ENCODE measurements at regions not wholly inside any gene's neighbourhood (a gene's known extent, or its start where the extent isn't known, plus 50 kb on each side); places are given as distances from the start of the nearest gene placed in this dataset.

- Histone ChIP-seq H3K36me3 (ENCODE audit: insufficient read depth, low read length) (no peaks in the 10 kb centered on the region), H3K4me3 (ENCODE audit: low read depth, low read length, poor library complexity, severe bottlenecking) (no peak overlapping the region), H3K4me1 (ENCODE audit: insufficient read depth, low read length, poor library complexity, severe bottlenecking) (no peaks in the 10 kb centered on the region), H3K4me2 (ENCODE audit: low read length) (no peak overlapping the region), H3K9me3 (ENCODE audit: low read length) (no peaks in the 10 kb centered on the region; the same call in 1 of the 2 replicates), H4K20me1 (ENCODE audit: insufficient read depth, low read length) (no peaks in the 10 kb centered on the region), H2AFZ (ENCODE audit: low read length) (no peak overlapping the region), H3K9me2 (ENCODE audit: insufficient read depth, low read length) (no peaks in the 10 kb centered on the region), H3K27ac (ENCODE audit: low read depth, low read length, poor library complexity, severe bottlenecking) (no peak overlapping the region), H3K79me2 (ENCODE audit: insufficient read depth, low read depth, low read length) (no peaks in the 10 kb centered on the region)
- CTCF ChIA-PET (ENCODE audit: unreplicated experiment): interaction anchor here (1.1 kb wide), 1 partner anchor 23 kb away, joined by 4 read pairs; no protein-coding TSS in a partner anchor
- no TSS peak for BruUV-seq (replicated peaks)
- intact Hi-C loops (cut with micrococcal nuclease; ENCODE audit: unreplicated experiment): loop anchor here (1.0 kb wide), 1 partner anchor 411 kb away; no protein-coding TSS in a partner anchor
- POLR2A ChIA-PET: interaction anchor here (0.6 to 0.9 kb wide), 3 partner anchors 7 to 435 kb away, joined by 3 to 5 read pairs (median 3); no protein-coding TSS in a partner anchor
- peak; percentile 55 for DNase-seq (ENCODE audit: low spot score)
- TF ChIP-seq CTCF (conservative IDR thresholded peaks at IDR 0.05; ENCODE audit: low read length) (peak; percentile 90), EZH2phosphoT487 (IDR thresholded peaks at IDR 0.05; ENCODE audit: borderline replicate concordance, low read depth, low read length) (no peak)
Observed at GRCh38 chr12:97960741-97961608, 498.4 kb downstream of the RMST start.

GRCh38 chr12:97967831-97968230 lies 505.2 kb downstream of the RMST start:
- Histone ChIP-seq H3K4me3 (ENCODE audit: low read depth, low read length, poor library complexity, severe bottlenecking) (no peak overlapping the region), H3K27ac (ENCODE audit: low read depth, low read length, poor library complexity, severe bottlenecking) (no peak overlapping the region), H2AFZ (ENCODE audit: low read length) (no peak overlapping the region), H3K36me3 (ENCODE audit: insufficient read depth, low read length) (no peaks in the 10 kb centered on the region), H3K4me1 (ENCODE audit: insufficient read depth, low read length, poor library complexity, severe bottlenecking) (no peaks in the 10 kb centered on the region), H4K20me1 (ENCODE audit: insufficient read depth, low read length) (no peaks in the 10 kb centered on the region), H3K9me3 (ENCODE audit: low read length) (no peaks in the 10 kb centered on the region), H3K79me2 (ENCODE audit: insufficient read depth, low read depth, low read length) (no peaks in the 10 kb centered on the region), H3K9me2 (ENCODE audit: insufficient read depth, low read length) (no peaks in the 10 kb centered on the region), H3K4me2 (ENCODE audit: low read length) (no peak overlapping the region)
- DNase-seq (ENCODE audit: low spot score): no peak
- intact Hi-C loops (cut with micrococcal nuclease; ENCODE audit: unreplicated experiment): no loop called here
- no TSS peak for BruUV-seq (replicated peaks)
- ChIA-PET CTCF (ENCODE audit: unreplicated experiment) (no interaction called here), POLR2A (interaction anchor here (1.4 kb wide), 1 partner anchor 8 kb away, joined by 3 read pairs; no protein-coding TSS in a partner anchor)
- no peak for TF ChIP-seq EZH2phosphoT487 (IDR thresholded peaks at IDR 0.05; ENCODE audit: borderline replicate concordance, low read depth, low read length)
- no peak for TF ChIP-seq CTCF (conservative IDR thresholded peaks at IDR 0.05; ENCODE audit: low read length)
